Peyer's patch (tissue), 4 donors: ENCODE measurements at regions not wholly inside any gene's neighbourhood (a gene's known extent, or its start where the extent isn't known, plus 50 kb on each side); places are given as distances from the start of the nearest gene placed in this dataset.

ENCODE experiments used
- CTCF ChIP-seq, 6 experiments: fragments of 450-650 bp in 4 of 6; fragments of 200-600 bp in 2 of 6; sonication (generic) in 1 of 6; IDR thresholded peaks; one replicate each; pipeline ENCODE4 v1.5.1; 2017 to 2019; ENCODE audit warnings: antibody characterized with exemption in 6 of 6, mild to moderate bottlenecking in 3 of 6, moderate library complexity in 1 of 6
- POLR2A ChIP-seq, 2 donors: fragments of 450-650 bp; IDR thresholded peaks; one replicate each; pipeline ENCODE4 v1.5.1; 2017; ENCODE audit warnings: antibody characterized with exemption in 2 of 2, mild to moderate bottlenecking in 2 of 2, moderate library complexity in 2 of 2

- TF ChIP-seq CTCF (IDR thresholded peaks at IDR 0.05) (no peak), POLR2A (IDR thresholded peaks at IDR 0.05) (peak; percentile 38 to 76)
Observed at GRCh38 chr6:3546121-3546520, 89.3 kb upstream of the SLC22A23 start.
